ENCODE measurements at regions not wholly inside any gene's neighbourhood (a gene's known extent, or its start where the extent isn't known, plus 50 kb on each side); places are given as distances from the start of the nearest gene placed in this dataset. TPM values are rescaled to one million over a fixed set of nuclear protein-coding genes. Genes with fewer than 3 reads are reported as not detected.

Small RNAs in the stretch of these regions (small RNA-seq; reads per million reads assigned to genes)
- gene AC012368.3 (not detected), gene MIR4433B (not detected)
